VCaP (cell line): ENCODE measurements at regions not wholly inside any gene's neighbourhood (a gene's known extent, or its start where the extent isn't known, plus 50 kb on each side); places are given as distances from the start of the nearest gene placed in this dataset.

ENCODE experiments used
- H3K27ac ChIP-seq: fragments of 450-650 bp; 2 replicates; pipeline ENCODE4 v1.5.1; 2017
- TF ChIP-seq, protein P1 (sequence below): fragments of 450-650 bp; conservative IDR thresholded peaks from 2 replicates; pipeline ENCODE4 v1.5.1; 2017; ENCODE audit warnings: mild to moderate bottlenecking, moderate library complexity

GRCh38 chr18:43992741-43993140 lies 687.9 kb upstream of the SETBP1 start:
- no peak overlapping the region for H3K27ac ChIP-seq
- TF ChIP-seq, protein P1, sequence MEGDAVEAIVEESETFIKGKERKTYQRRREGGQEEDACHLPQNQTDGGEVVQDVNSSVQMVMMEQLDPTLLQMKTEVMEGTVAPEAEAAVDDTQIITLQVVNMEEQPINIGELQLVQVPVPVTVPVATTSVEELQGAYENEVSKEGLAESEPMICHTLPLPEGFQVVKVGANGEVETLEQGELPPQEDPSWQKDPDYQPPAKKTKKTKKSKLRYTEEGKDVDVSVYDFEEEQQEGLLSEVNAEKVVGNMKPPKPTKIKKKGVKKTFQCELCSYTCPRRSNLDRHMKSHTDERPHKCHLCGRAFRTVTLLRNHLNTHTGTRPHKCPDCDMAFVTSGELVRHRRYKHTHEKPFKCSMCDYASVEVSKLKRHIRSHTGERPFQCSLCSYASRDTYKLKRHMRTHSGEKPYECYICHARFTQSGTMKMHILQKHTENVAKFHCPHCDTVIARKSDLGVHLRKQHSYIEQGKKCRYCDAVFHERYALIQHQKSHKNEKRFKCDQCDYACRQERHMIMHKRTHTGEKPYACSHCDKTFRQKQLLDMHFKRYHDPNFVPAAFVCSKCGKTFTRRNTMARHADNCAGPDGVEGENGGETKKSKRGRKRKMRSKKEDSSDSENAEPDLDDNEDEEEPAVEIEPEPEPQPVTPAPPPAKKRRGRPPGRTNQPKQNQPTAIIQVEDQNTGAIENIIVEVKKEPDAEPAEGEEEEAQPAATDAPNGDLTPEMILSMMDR, result no peak

- TF ChIP-seq, protein P1, result no peak
These were observed 686.3 kb upstream of the SETBP1 start for GRCh38 chr18:43994381-43994780.

DNA sequence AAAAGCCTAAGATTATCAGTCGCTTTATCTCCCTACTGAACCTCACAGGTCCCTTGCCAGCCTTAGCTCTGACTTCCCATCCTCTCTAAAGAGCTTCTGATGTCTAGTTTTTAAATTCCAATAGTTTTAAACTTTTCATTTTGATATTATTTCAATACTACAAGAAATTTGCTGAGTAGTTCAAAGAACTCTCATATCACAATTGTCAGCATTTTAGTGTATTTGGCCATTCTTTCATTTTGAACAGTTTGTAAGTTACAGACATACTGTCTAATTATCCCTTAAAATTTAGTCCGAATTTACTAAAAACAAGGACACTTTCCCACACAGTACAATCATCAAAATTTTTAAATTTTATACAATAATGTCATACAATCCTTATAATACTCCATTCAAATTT lies 666.8 kb upstream of the SETBP1 start:
- H3K27ac ChIP-seq, result no peak overlapping the region
- TF ChIP-seq, protein P1, result no peak

More at GRCh38 chr18:43994381-43994780, 686.3 kb upstream of the SETBP1 start:
- H3K27ac ChIP-seq, result no peak overlapping the region

DNA sequence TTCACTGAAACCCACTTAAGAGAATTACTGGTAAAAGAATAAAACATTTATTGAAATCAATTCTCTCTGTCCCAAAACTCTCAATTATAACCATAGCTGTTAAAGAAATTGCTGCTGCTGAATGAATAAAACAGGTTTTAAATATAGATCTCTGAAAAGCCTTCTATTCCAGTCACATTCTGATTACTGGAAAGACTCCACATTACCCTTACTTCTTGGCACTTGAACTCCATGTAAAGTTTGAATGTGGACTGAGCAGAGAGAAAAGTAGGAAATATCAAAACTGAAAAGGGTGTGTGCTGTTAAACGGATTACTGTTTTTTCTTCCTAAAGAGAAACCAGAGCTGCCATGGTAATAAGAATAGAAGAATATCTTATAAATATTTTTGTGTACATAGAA lies 655.3 kb upstream of the SETBP1 start:
- TF ChIP-seq, protein P1, result no peak
- H3K27ac ChIP-seq, result no peak overlapping the region

DNA sequence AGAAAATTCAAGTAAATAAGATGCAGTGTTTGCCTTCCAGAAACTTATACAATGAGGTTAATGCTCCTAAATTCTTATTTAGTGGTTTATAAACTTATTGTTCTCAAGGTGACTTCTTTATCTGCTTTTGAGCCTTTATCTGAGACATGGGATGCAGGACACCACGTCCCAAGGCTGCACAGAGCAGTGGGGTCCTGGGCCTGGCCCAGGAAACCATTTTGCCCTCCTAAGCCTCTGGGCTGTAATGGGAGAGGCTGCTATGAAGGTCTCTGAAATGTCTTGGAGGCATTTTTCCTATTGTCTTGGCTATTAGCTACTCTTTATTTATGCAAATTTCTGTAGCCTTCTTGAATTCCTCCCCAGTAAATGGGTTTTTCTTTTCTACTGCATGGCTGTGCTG lies 652.6 kb upstream of the SETBP1 start:
- H3K27ac ChIP-seq, result no peak overlapping the region
- TF ChIP-seq, protein P1, result no peak

- TF ChIP-seq, protein P1, result no peak
- no peak overlapping the region for H3K27ac ChIP-seq
These were observed 649.6 kb upstream of the SETBP1 start for GRCh38 chr18:44031063-44031462.

- TF ChIP-seq, protein P1, result no peak
- no peak overlapping the region; the same call in 1 of the 2 replicates for H3K27ac ChIP-seq
These were observed 647.5 kb upstream of the SETBP1 start for GRCh38 chr18:44033144-44033701.
